ENCODE measurements at regions not wholly inside any gene's neighbourhood (a gene's known extent, or its start where the extent isn't known, plus 50 kb on each side); places are given as distances from the start of the nearest gene placed in this dataset.

DNA sequence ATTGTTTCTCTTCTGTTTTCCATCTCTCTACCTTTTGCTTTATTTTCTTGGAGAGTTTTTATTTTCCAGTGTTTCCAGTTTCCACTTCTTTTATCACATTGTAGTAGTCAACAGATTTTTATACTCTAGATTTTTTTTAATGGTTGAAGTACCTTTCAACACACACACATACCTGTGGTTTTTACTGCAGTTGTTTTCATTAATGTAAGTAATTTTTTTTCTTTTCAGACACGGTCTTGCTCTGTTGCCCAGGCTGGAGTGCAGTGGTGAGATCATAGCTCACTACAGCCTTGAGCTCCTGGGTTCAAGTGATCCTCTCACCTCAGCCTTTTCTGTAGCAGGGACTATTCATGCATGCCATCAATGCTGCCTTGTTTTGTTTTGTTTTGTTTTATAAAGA, 472.5 kb upstream of the SGO1 start:
- intact Hi-C loops (cut with micrococcal nuclease; ENCODE audit: unreplicated experiment) = no loop called here
- Histone ChIP-seq H3K4me1 (no peaks in the 10 kb centered on the region), H3K36me3 (ENCODE audit: control insufficient read depth, insufficient read depth, low read length) (no peaks in the 10 kb centered on the region), H3K27me3 (replicated peaks; ENCODE audit: control insufficient read depth, insufficient read depth, low read length) (no peaks in the 10 kb centered on the region), H3K4me3 (ENCODE audit: low read depth, low read length) (no peak overlapping the region), H3K9me3 (no peaks in the 10 kb centered on the region)
- BruUV-seq (replicated peaks) = no TSS peak
- POLR2A ChIA-PET = no interaction called here
- no peak for TF ChIP-seq CTCF (IDR thresholded peaks at IDR 0.05; ENCODE audit: insufficient read depth in 1 of 2, low read depth in 1 of 2, low read length in 1 of 2, severe bottlenecking in 1 of 2, unreplicated experiment in 1 of 2)
- no peaks in the 10 kb centered on the region for H3K27me3 Mint-ChIP-seq (ENCODE audit: insufficient read depth, unreplicated experiment)
- H3K4me1 Mint-ChIP-seq (ENCODE audit: low read depth, unreplicated experiment) = no peaks in the 10 kb centered on the region
- H3K36me3 Mint-ChIP-seq (ENCODE audit: insufficient read depth, unreplicated experiment) = no peaks in the 10 kb centered on the region
- H3K9me3 Mint-ChIP-seq (ENCODE audit: unreplicated experiment) = peaks cover 10% of the 10 kb centered on the region
- no peak overlapping the region for H3K4me3 Mint-ChIP-seq (ENCODE audit: unreplicated experiment)
- no peak overlapping the region for H3K27ac Mint-ChIP-seq (ENCODE audit: unreplicated experiment)
- DNase-seq = no peak
- CTCF ChIA-PET = no interaction called here

DNA sequence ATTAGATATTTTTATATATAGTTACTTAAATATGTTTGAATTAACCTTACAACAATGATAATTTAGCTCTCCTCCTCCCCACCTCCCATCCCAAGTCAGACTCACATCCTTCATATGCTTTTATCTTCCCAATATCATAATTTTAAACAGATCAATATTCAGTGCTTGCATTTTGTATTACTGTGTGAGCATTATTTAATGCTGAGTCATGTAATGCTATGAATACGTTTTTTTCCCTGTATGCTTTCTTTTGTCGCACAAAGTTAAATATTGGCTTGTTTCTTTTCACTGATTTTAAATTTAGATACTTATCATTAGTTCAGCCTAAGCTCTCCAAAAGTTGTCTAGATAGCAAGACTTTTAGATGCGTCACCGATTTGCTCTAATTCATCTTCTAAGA, 471.6 kb upstream of the SGO1 start:
- no peak for TF ChIP-seq CTCF (IDR thresholded peaks at IDR 0.05; ENCODE audit: insufficient read depth in 1 of 2, low read depth in 1 of 2, low read length in 1 of 2, severe bottlenecking in 1 of 2, unreplicated experiment in 1 of 2)
- ChIA-PET POLR2A (no interaction called here), CTCF (no interaction called here)
- H3K4me1 Mint-ChIP-seq (ENCODE audit: low read depth, unreplicated experiment) = no peaks in the 10 kb centered on the region
- DNase-seq = no peak
- no peak overlapping the region for H3K4me3 ChIP-seq (ENCODE audit: low read depth, low read length)
- no peaks in the 10 kb centered on the region for H3K4me1 ChIP-seq
- no peaks in the 10 kb centered on the region for H3K36me3 Mint-ChIP-seq (ENCODE audit: insufficient read depth, unreplicated experiment)
- intact Hi-C loops (cut with micrococcal nuclease; ENCODE audit: unreplicated experiment) = no loop called here
- no TSS peak for BruUV-seq (replicated peaks)
- H3K27me3 ChIP-seq (replicated peaks; ENCODE audit: control insufficient read depth, insufficient read depth, low read length) = no peaks in the 10 kb centered on the region
- peaks cover 10% of the 10 kb centered on the region for H3K9me3 Mint-ChIP-seq (ENCODE audit: unreplicated experiment)
- no peak overlapping the region for H3K4me3 Mint-ChIP-seq (ENCODE audit: unreplicated experiment)
- H3K36me3 ChIP-seq (ENCODE audit: control insufficient read depth, insufficient read depth, low read length) = no peaks in the 10 kb centered on the region
- H3K9me3 ChIP-seq = no peaks in the 10 kb centered on the region
- H3K27ac Mint-ChIP-seq (ENCODE audit: unreplicated experiment) = no peak overlapping the region
- no peaks in the 10 kb centered on the region for H3K27me3 Mint-ChIP-seq (ENCODE audit: insufficient read depth, unreplicated experiment)

DNA sequence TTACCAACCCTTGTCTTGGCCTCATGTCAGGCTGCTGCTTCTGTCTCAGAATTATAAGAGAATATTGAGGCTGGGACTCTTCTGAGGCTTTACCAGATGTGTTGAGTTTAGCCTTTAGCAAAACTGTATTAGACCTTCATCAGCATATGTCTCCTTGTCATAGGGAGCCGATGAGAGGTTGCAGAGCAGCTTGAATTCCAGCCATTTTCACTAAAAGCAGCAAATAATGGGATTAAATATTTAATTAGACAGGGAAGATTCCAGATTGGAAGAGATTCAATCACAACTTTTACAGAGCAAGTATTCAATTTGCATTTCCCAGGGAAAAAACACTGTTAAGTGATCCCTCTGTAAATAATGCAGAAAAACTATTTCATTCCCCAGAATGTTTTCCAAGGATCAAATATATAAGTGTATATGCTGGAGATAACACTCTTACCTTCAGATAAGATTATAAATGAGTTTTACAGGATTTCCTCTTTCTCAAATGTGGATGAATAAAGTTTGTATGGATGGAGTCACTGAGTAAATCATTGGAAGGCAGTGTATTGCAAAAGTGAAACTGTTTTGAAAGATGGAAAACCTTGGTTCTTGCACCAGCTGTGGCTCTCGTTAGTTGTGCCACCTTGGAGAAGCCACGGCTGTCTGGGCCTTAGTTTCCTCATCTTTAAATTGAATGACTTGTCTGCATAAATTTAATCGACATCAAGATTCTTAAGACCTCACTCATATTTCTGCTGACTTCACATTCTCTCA, 466.4 kb upstream of the SGO1 start:
- Mint-ChIP-seq H3K4me1 (ENCODE audit: low read depth, unreplicated experiment) (no peaks in the 10 kb centered on the region), H3K36me3 (ENCODE audit: insufficient read depth, unreplicated experiment) (no peaks in the 10 kb centered on the region), H3K4me3 (ENCODE audit: unreplicated experiment) (no peak overlapping the region), H3K9me3 (ENCODE audit: unreplicated experiment) (no peaks in the 10 kb centered on the region), H3K27me3 (ENCODE audit: insufficient read depth, unreplicated experiment) (no peaks in the 10 kb centered on the region), H3K27ac (ENCODE audit: unreplicated experiment) (no peak overlapping the region)
- DNase-seq = no peak
- Histone ChIP-seq H3K9me3 (no peaks in the 10 kb centered on the region), H3K27me3 (replicated peaks; ENCODE audit: control insufficient read depth, insufficient read depth, low read length) (no peaks in the 10 kb centered on the region), H3K36me3 (ENCODE audit: control insufficient read depth, insufficient read depth, low read length) (no peaks in the 10 kb centered on the region), H3K4me1 (no peaks in the 10 kb centered on the region), H3K4me3 (ENCODE audit: low read depth, low read length) (no peak overlapping the region)
- TF ChIP-seq CTCF (IDR thresholded peaks at IDR 0.05; ENCODE audit: insufficient read depth in 1 of 2, low read depth in 1 of 2, low read length in 1 of 2, severe bottlenecking in 1 of 2, unreplicated experiment in 1 of 2) = no peak
- POLR2A ChIA-PET = no interaction called here
- intact Hi-C loops (cut with micrococcal nuclease; ENCODE audit: unreplicated experiment) = no loop called here
- CTCF ChIA-PET = no interaction called here
- BruUV-seq (replicated peaks) = no TSS peak

Data from Caco-2 (cell line).